ENCODE measurements at regions not wholly inside any gene's neighbourhood (a gene's known extent, or its start where the extent isn't known, plus 50 kb on each side); places are given as distances from the start of the nearest gene placed in this dataset.

- FAIRE-seq (no peak), DNase-seq (ENCODE audit: low read depth) (no peak)
- no peak for TF ChIP-seq CTCF (IDR thresholded peaks at IDR 0.05; ENCODE audit: insufficient read depth, low read length, severe bottlenecking)
- Histone ChIP-seq H3K27me3 (ENCODE audit: control insufficient read depth, insufficient read depth, low read length) (peaks cover 6% of the 10 kb centered on the region), H3K36me3 (ENCODE audit: control insufficient read depth, insufficient read depth, low read length) (no peaks in the 10 kb centered on the region), H3K4me3 (ENCODE audit: low read depth, low read length) (no peak overlapping the region)
Measured at GRCh38 chr20:37598100-37598543, 70.4 kb upstream of the BLCAP start.

DNA sequence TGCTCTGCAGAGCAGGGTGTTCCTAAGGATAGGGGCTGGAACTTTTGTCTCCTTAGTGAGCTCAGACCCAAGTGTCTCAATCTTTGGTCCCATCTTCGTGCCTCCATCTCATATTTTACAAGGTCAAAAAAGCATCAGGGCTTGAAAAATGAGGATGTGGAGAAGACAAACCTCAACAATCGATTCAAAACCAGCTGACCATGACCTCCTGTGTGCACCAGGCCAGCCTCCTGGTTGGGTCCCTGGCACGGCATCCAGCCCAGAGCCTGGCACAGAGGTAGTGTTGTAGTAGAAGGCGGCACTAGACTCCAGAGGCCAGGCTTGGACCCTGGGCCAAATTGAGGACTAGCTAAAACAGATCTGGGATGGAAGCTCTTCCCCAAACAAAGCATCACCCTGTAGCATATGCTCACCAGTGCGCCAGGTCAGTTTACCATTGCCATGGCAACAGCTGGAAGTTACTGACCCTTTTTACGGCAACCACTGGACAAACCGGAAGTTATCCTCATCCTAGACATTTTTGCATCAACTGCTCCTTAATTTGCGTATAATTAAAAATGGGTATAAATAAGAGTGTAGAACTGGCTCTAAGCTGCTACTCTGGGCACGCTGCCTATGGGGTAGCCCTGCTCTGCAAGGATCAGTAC is 69.3 kb upstream of the BLCAP start:
- Histone ChIP-seq H3K27me3 (ENCODE audit: control insufficient read depth, insufficient read depth, low read length) (peaks cover 5% of the 10 kb centered on the region), H3K36me3 (ENCODE audit: control insufficient read depth, insufficient read depth, low read length) (no peaks in the 10 kb centered on the region), H3K4me3 (ENCODE audit: low read depth, low read length) (no peak overlapping the region)
- DNase-seq (ENCODE audit: low read depth) (no peak), FAIRE-seq (no peak)
- no peak for TF ChIP-seq CTCF (IDR thresholded peaks at IDR 0.05; ENCODE audit: insufficient read depth, low read length, severe bottlenecking)

DNA sequence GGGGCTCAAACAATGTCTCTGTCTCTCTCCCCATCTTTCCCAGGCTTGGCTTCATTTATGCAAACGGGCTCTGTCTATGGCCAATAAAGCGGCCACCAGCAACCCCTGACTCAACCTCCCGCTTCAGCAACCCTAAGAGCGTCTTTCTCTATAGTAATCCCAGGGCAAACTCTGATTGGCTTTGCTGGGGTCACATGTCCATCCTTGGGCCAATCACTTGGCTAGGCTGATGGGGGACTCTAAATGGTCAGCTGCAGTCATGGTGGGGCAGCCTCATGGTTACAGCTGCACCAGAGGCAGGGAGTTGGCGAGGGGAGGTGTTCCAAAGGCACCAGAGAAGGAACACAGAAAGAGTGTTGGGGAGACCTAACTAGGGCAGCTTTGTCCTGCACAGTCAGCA is 68.5 kb upstream of the BLCAP start:
- peaks cover 5% of the 10 kb centered on the region for H3K27me3 ChIP-seq (ENCODE audit: control insufficient read depth, insufficient read depth, low read length)
- FAIRE-seq (no peak), DNase-seq (ENCODE audit: low read depth) (no peak)
- no peak for TF ChIP-seq CTCF (IDR thresholded peaks at IDR 0.05; ENCODE audit: insufficient read depth, low read length, severe bottlenecking)
- H3K4me3 ChIP-seq (ENCODE audit: low read depth, low read length) = no peak overlapping the region
- H3K36me3 ChIP-seq (ENCODE audit: control insufficient read depth, insufficient read depth, low read length) = no peaks in the 10 kb centered on the region

DNA sequence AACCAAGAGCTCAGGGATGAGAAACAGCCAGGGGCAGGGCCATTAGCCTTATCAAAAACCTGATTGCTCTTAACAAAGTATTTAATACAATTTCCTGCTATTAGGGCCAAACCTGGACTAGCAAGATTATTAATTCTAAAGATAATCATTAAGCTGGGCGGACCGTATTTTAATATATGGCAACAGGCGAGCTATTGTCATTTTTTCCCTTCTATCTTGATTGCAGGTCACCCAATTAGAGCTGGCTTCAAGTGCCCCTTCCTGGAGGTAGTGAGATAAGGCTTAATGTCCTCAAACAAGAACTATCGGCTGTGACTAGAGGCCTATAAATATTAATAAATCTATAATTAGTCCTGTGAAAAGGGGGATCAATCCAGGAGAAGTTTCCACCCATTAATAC is 66.0 kb upstream of the BLCAP start:
- Histone ChIP-seq H3K36me3 (ENCODE audit: control insufficient read depth, insufficient read depth, low read length) (no peaks in the 10 kb centered on the region), H3K4me3 (ENCODE audit: low read depth, low read length) (no peak overlapping the region), H3K27me3 (ENCODE audit: control insufficient read depth, insufficient read depth, low read length) (peaks cover 2% of the 10 kb centered on the region)
- DNase-seq (ENCODE audit: low read depth) (no peak), FAIRE-seq (no peak)
- TF ChIP-seq CTCF (IDR thresholded peaks at IDR 0.05; ENCODE audit: insufficient read depth, low read length, severe bottlenecking) = no peak

DNA sequence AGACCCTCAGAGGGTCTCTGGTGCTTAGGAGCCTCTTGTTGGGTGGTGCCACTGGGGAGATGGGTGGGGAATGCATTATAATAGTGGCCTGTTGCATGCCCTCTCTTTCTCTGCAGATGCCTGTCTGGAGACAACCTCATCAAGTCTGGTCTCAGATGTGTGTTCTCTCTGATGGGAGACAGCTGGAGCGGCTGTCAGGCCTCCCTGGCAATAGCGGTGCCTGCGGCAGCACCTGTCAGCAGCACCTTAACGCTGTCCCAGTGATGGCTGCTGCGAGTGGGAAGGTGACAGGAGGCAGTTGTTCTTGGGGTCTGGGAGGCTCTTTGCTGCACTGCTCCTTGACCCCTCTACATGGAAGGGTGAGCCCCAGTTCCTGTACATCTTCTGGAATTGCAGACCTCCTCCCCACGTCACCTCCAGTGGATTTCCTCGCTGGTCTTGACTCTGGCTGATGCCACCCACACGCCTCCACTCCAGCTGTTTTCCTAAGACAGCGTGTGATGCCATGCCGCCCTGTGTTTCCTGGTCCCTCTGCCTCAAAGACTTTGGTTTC is 63.3 kb upstream of the BLCAP start:
- H3K27me3 ChIP-seq (ENCODE audit: control insufficient read depth, insufficient read depth, low read length) = peaks cover 2% of the 10 kb centered on the region

More for the DNA sequence above, 63.3 kb upstream of the BLCAP start:
- TF ChIP-seq CTCF (IDR thresholded peaks at IDR 0.05; ENCODE audit: insufficient read depth, low read length, severe bottlenecking) = no peak
- no peak overlapping the region for H3K4me3 ChIP-seq (ENCODE audit: low read depth, low read length)
- no peak for FAIRE-seq
- no peaks in the 10 kb centered on the region for H3K36me3 ChIP-seq (ENCODE audit: control insufficient read depth, insufficient read depth, low read length)
- DNase-seq (ENCODE audit: low read depth) = no peak

All from bronchial epithelial cell (primary cell).